Tibial artery (tissue), 4 donors: ENCODE measurements at regions not wholly inside any gene's neighbourhood (a gene's known extent, or its start where the extent isn't known, plus 50 kb on each side); places are given as distances from the start of the nearest gene placed in this dataset.

Source experiments
- DNase-seq, 2 donors: peaks; one replicate each; pipeline ENCODE4 v3.0.0-alpha.2; 2019
- H3K27ac ChIP-seq, 2 donors: fragments of 200-600 bp; sonication (generic) in 1 of 2; 1 replicate in 1 of 2; 2 replicates in 1 of 2; pipeline ENCODE4 v1.5.1; 2018 to 2019; ENCODE audit warnings: mild to moderate bottlenecking in 1 of 2
- H3K27me3 ChIP-seq, 2 donors: fragments of 200-600 bp; sonication (generic) in 1 of 2; one replicate each; pipeline versions ENCODE4 v1.5.1 to v1.6.0; 2016 to 2019
- H3K36me3 ChIP-seq, 3 donors: fragments of 200-600 bp; sonication (generic) in 2 of 3; one replicate each; pipeline ENCODE4 v1.5.1; 2016 to 2019; ENCODE audit warnings: mild to moderate bottlenecking in 2 of 3
- H3K4me1 ChIP-seq, 4 donors: fragments of 200-600 bp; sonication (generic) in 2 of 4; 1 replicate in 3 of 4; 2 replicates in 1 of 4; pipeline ENCODE4 v1.5.1; 2016 to 2019
- H3K4me3 ChIP-seq, 2 donors: fragments of 200-600 bp; sonication (generic) in 1 of 2; 1 replicate in 1 of 2; 2 replicates in 1 of 2; pipeline ENCODE4 v1.5.1; 2018 to 2019; ENCODE audit warnings: mild to moderate bottlenecking in 2 of 2
- H3K9me3 ChIP-seq, 3 donors: fragments of 200-600 bp; sonication (generic) in 1 of 3; one replicate each; pipeline ENCODE4 v1.5.1; 2016 to 2019
- intact Hi-C: fragments of 100-400 bp; cut with DNase I; formaldehyde crosslinking; loops from one replicate; pipeline ENCODE4 v1.15.0; 2023; ENCODE audit warnings: low total_unique reads
- TF ChIP-seq, protein P1 (sequence below), 2 experiments: fragments of 200-600 bp in 1 of 2; fragments of 450-650 bp in 1 of 2; IDR thresholded peaks; one replicate each; pipeline ENCODE4 v1.5.1; 2017 to 2019; ENCODE audit warnings: antibody characterized with exemption in 2 of 2, mild to moderate bottlenecking in 1 of 2, moderate library complexity in 1 of 2

DNA sequence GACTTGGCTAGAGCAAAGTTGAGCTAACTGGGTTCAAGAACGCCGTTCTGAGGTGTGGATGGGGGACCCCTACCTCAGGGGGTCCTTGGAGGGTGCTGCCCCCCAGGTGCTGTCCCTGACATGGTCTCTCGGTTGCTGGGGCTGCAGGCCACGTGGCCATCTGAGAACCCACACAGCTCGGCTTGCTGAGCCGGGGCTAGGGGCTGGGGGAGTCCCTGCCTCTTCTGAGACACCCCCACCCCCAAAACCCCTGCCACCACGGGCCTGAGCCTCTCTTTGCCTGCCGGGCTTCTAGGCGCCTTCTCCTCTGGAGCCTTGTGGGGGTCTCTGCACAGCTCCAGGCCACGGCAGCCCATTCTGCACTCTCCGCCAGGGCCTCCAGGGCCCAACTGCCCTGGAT is 52.0 kb upstream of the LAMA1 start:
- TF ChIP-seq, protein P1, sequence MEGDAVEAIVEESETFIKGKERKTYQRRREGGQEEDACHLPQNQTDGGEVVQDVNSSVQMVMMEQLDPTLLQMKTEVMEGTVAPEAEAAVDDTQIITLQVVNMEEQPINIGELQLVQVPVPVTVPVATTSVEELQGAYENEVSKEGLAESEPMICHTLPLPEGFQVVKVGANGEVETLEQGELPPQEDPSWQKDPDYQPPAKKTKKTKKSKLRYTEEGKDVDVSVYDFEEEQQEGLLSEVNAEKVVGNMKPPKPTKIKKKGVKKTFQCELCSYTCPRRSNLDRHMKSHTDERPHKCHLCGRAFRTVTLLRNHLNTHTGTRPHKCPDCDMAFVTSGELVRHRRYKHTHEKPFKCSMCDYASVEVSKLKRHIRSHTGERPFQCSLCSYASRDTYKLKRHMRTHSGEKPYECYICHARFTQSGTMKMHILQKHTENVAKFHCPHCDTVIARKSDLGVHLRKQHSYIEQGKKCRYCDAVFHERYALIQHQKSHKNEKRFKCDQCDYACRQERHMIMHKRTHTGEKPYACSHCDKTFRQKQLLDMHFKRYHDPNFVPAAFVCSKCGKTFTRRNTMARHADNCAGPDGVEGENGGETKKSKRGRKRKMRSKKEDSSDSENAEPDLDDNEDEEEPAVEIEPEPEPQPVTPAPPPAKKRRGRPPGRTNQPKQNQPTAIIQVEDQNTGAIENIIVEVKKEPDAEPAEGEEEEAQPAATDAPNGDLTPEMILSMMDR (IDR thresholded peaks at IDR 0.05) = no peak
- intact Hi-C loops = no loop called here
- Histone ChIP-seq H3K36me3 (no peaks in the 10 kb centered on the region), H3K27ac (no peak overlapping the region), H3K4me3 (no peak overlapping the region), H3K4me1 (peaks cover 0 to 2% (median 0%) of the 10 kb centered on the region in 4 donors), H3K27me3 (peaks cover 0 to 6% of the 10 kb centered on the region in 2 donors), H3K9me3 (no peaks in the 10 kb centered on the region)
- DNase-seq = no peak

DNA sequence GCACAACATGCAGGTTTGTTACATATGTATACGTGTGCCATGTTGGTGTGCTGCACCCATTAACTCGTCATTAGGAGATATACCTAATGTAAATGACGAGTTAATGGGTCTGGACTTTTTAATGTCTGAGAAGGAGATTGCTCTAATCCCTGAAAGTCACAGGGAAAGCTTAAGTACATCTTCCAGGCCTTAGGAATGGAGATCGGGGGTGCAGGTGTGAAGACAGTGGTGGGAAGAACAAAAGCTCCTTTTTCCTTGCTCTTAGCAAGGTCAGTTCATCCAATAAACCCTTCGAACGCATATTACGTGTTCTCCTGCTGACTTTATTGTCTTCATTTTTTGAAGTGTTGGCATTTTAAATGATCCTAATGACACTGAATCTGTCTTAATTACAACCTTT is 50.8 kb upstream of the LAMA1 start:
- intact Hi-C loops = no loop called here
- Histone ChIP-seq H3K36me3 (no peaks in the 10 kb centered on the region), H3K4me1 (no peaks in the 10 kb centered on the region), H3K27ac (no peak overlapping the region), H3K4me3 (no peak overlapping the region), H3K27me3 (peaks cover 0 to 8% of the 10 kb centered on the region in 2 donors), H3K9me3 (no peaks in the 10 kb centered on the region)
- no peak for DNase-seq
- TF ChIP-seq, protein P1 (IDR thresholded peaks at IDR 0.05) = no peak
